ENCODE measurements at regions not wholly inside any gene's neighbourhood (a gene's known extent, or its start where the extent isn't known, plus 50 kb on each side); places are given as distances from the start of the nearest gene placed in this dataset.
A peak's percentile ranks its signal among the peaks of the same experiment; 100 is the strongest.

GRCh38 chr12:76216585-76217472, 131.4 kb downstream of the BBS10 start:
- no peak for DNase-seq

- no peak for DNase-seq
These were observed 123.6 kb upstream of the NAP1L1 start for GRCh38 chr12:76208129-76208528.

GRCh38 chr12:76206677-76207072, 122.2 kb upstream of the NAP1L1 start:
- no peak for DNase-seq

GRCh38 chr12:76206039-76206676, 121.7 kb upstream of the NAP1L1 start:
- no peak for DNase-seq

- DNase-seq: no peak
These were observed 118.1 kb upstream of the NAP1L1 start for GRCh38 chr12:76202621-76203020.

- DNase-seq: no peak
These were observed 117.3 kb upstream of the NAP1L1 start for GRCh38 chr12:76201758-76202157.

- no peak for DNase-seq
These were observed 116.8 kb upstream of the NAP1L1 start for GRCh38 chr12:76201316-76201715.

- no peak for DNase-seq
These were observed 115.3 kb upstream of the NAP1L1 start for GRCh38 chr12:76199808-76200207.

- no peak for DNase-seq
These were observed 114.4 kb upstream of the NAP1L1 start for GRCh38 chr12:76198839-76199238.

GRCh38 chr12:76197283-76197682, 112.8 kb upstream of the NAP1L1 start:
- DNase-seq: no peak

GRCh38 chr12:76195920-76196319, 111.4 kb upstream of the NAP1L1 start:
- no peak for DNase-seq

- DNase-seq: no peak
These were observed 110.2 kb upstream of the NAP1L1 start for GRCh38 chr12:76194724-76195123.

- DNase-seq: no peak
These were observed 109.5 kb upstream of the NAP1L1 start for GRCh38 chr12:76193961-76194360.

- no peak for DNase-seq
These were observed 107.9 kb upstream of the NAP1L1 start for GRCh38 chr12:76192416-76192815.

- no peak for DNase-seq
These were observed 105.8 kb upstream of the NAP1L1 start for GRCh38 chr12:76190299-76190698.

GRCh38 chr12:76189851-76190250, 105.4 kb upstream of the NAP1L1 start:
- DNase-seq: no peak

GRCh38 chr12:76187177-76187576, 102.7 kb upstream of the NAP1L1 start:
- no peak for DNase-seq

- DNase-seq: no peak
These were observed 101.8 kb upstream of the NAP1L1 start for GRCh38 chr12:76186131-76186906.

GRCh38 chr12:76183459-76184186, 99.1 kb upstream of the NAP1L1 start:
- DNase-seq: peak in 1 of 2 experiments; percentile 24

- DNase-seq: no peak
These were observed 96.2 kb upstream of the NAP1L1 start for GRCh38 chr12:76180401-76181277.

- no peak for DNase-seq
These were observed 94.0 kb upstream of the NAP1L1 start for GRCh38 chr12:76178452-76178851.

GRCh38 chr12:76177821-76178220, 93.3 kb upstream of the NAP1L1 start:
- DNase-seq: no peak
